ENCODE measurements at regions not wholly inside any gene's neighbourhood (a gene's known extent, or its start where the extent isn't known, plus 50 kb on each side); places are given as distances from the start of the nearest gene placed in this dataset.
A peak's percentile ranks its signal among the peaks of the same experiment; 100 is the strongest.

- peaks cover 0 to 8% (median 0%) of the 10 kb centered on the region in 3 donors for H3K4me1 ChIP-seq (ENCODE audit: control insufficient read depth in 3 of 3, insufficient read depth in 2 of 3, low read depth in 1 of 3, low read length in 2 of 3)
- WGBS, 3 donors, result 87 to 91% (median 91%) methylated on average over 4 of the region's 4 CpGs
- H3K27me3 ChIP-seq (ENCODE audit: control insufficient read depth in 3 of 3, insufficient read depth in 3 of 3, low read length in 3 of 3), result no peaks in the 10 kb centered on the region
- no peak for FAIRE-seq
- H3K36me3 ChIP-seq (ENCODE audit: control insufficient read depth in 3 of 3, insufficient read depth in 2 of 3, low read depth in 1 of 3, low read length in 3 of 3), result no peaks in the 10 kb centered on the region
- peaks cover 0 to 16% of the 10 kb centered on the region in 2 donors for H3K9me3 ChIP-seq (ENCODE audit: control insufficient read depth in 2 of 2, insufficient read depth in 1 of 2, low read depth in 1 of 2, low read length in 1 of 2)
- H3K4me3 ChIP-seq (ENCODE audit: low read depth in 1 of 3, low read length in 3 of 3), result no peak overlapping the region
- no peak overlapping the region for H3K27ac ChIP-seq (ENCODE audit: low read depth in 1 of 3, low read length in 2 of 3)
- DNase-seq, result no peak
These were observed 50.3 kb upstream of the SORBS2 start for GRCh38 chr4:185862340-185862739.

GRCh38 chr4:185863946-185864345 lies 52.0 kb upstream of the SORBS2 start:
- no peaks in the 10 kb centered on the region for H3K27me3 ChIP-seq (ENCODE audit: control insufficient read depth in 3 of 3, insufficient read depth in 3 of 3, low read length in 3 of 3)
- H3K9me3 ChIP-seq (ENCODE audit: control insufficient read depth in 2 of 2, insufficient read depth in 1 of 2, low read depth in 1 of 2, low read length in 1 of 2), result peaks cover 0 to 5% of the 10 kb centered on the region in 2 donors
- FAIRE-seq (no peak), DNase-seq (peak; percentile 14 to 30)
- WGBS, 3 donors, result 12 to 60% (median 33%) methylated on average over 1 of the region's 1 CpG
- H3K4me1 ChIP-seq (ENCODE audit: control insufficient read depth in 3 of 3, insufficient read depth in 2 of 3, low read depth in 1 of 3, low read length in 2 of 3), result peaks cover 0 to 8% (median 0%) of the 10 kb centered on the region in 3 donors
- no peaks in the 10 kb centered on the region for H3K36me3 ChIP-seq (ENCODE audit: control insufficient read depth in 3 of 3, insufficient read depth in 2 of 3, low read depth in 1 of 3, low read length in 3 of 3)
- H3K27ac ChIP-seq (ENCODE audit: low read depth in 1 of 3, low read length in 2 of 3), result no peak overlapping the region
- no peak overlapping the region for H3K4me3 ChIP-seq (ENCODE audit: low read depth in 1 of 3, low read length in 3 of 3)

- Histone ChIP-seq H3K36me3 (ENCODE audit: control insufficient read depth in 3 of 3, insufficient read depth in 2 of 3, low read depth in 1 of 3, low read length in 3 of 3) (no peaks in the 10 kb centered on the region), H3K9me3 (ENCODE audit: control insufficient read depth in 2 of 2, insufficient read depth in 1 of 2, low read depth in 1 of 2, low read length in 1 of 2) (no peaks in the 10 kb centered on the region), H3K27ac (ENCODE audit: low read depth in 1 of 3, low read length in 2 of 3) (no peak overlapping the region), H3K27me3 (ENCODE audit: control insufficient read depth in 3 of 3, insufficient read depth in 3 of 3, low read length in 3 of 3) (no peaks in the 10 kb centered on the region), H3K4me3 (ENCODE audit: low read depth in 1 of 3, low read length in 3 of 3) (no peak overlapping the region), H3K4me1 (ENCODE audit: control insufficient read depth in 3 of 3, insufficient read depth in 2 of 3, low read depth in 1 of 3, low read length in 2 of 3) (peaks cover 0 to 8% (median 0%) of the 10 kb centered on the region in 3 donors)
- 20 to 59% (median 33%) methylated on average over 4 of the region's 4 CpGs for WGBS, 3 donors
- FAIRE-seq (no peak), DNase-seq (peak; percentile 24 to 42)
These were observed 53.9 kb upstream of the SORBS2 start for GRCh38 chr4:185865901-185866328.

GRCh38 chr4:185867770-185868169 lies 55.8 kb upstream of the SORBS2 start:
- no peak for FAIRE-seq
- Histone ChIP-seq H3K4me1 (ENCODE audit: control insufficient read depth in 3 of 3, insufficient read depth in 2 of 3, low read depth in 1 of 3, low read length in 2 of 3) (peaks cover 0 to 8% (median 0%) of the 10 kb centered on the region in 3 donors), H3K4me3 (ENCODE audit: low read depth in 1 of 3, low read length in 3 of 3) (no peak overlapping the region), H3K9me3 (ENCODE audit: control insufficient read depth in 2 of 2, insufficient read depth in 1 of 2, low read depth in 1 of 2, low read length in 1 of 2) (no peaks in the 10 kb centered on the region), H3K27ac (ENCODE audit: low read depth in 1 of 3, low read length in 2 of 3) (no peak overlapping the region), H3K27me3 (ENCODE audit: control insufficient read depth in 3 of 3, insufficient read depth in 3 of 3, low read length in 3 of 3) (no peaks in the 10 kb centered on the region), H3K36me3 (ENCODE audit: control insufficient read depth in 3 of 3, insufficient read depth in 2 of 3, low read depth in 1 of 3, low read length in 3 of 3) (no peaks in the 10 kb centered on the region)
- no peak for DNase-seq
- 77 to 95% (median 81%) methylated on average over 3 of the region's 3 CpGs for WGBS, 3 donors

GRCh38 chr4:185868983-185869382 lies 57.0 kb upstream of the SORBS2 start:
- Histone ChIP-seq H3K4me1 (ENCODE audit: control insufficient read depth in 3 of 3, insufficient read depth in 2 of 3, low read depth in 1 of 3, low read length in 2 of 3) (peaks cover 0 to 6% (median 0%) of the 10 kb centered on the region in 3 donors), H3K36me3 (ENCODE audit: control insufficient read depth in 3 of 3, insufficient read depth in 2 of 3, low read depth in 1 of 3, low read length in 3 of 3) (no peaks in the 10 kb centered on the region), H3K27me3 (ENCODE audit: control insufficient read depth in 3 of 3, insufficient read depth in 3 of 3, low read length in 3 of 3) (no peaks in the 10 kb centered on the region), H3K9me3 (ENCODE audit: control insufficient read depth in 2 of 2, insufficient read depth in 1 of 2, low read depth in 1 of 2, low read length in 1 of 2) (no peaks in the 10 kb centered on the region), H3K27ac (ENCODE audit: low read depth in 1 of 3, low read length in 2 of 3) (no peak overlapping the region), H3K4me3 (ENCODE audit: low read depth in 1 of 3, low read length in 3 of 3) (no peak overlapping the region)
- DNase-seq (no peak), FAIRE-seq (no peak)
- WGBS, 3 donors, result 86 to 96% (median 93%) methylated on average over 3 of the region's 3 CpGs

- no peaks in the 10 kb centered on the region for H3K36me3 ChIP-seq (ENCODE audit: control insufficient read depth in 3 of 3, insufficient read depth in 2 of 3, low read depth in 1 of 3, low read length in 3 of 3)
- H3K27me3 ChIP-seq (ENCODE audit: control insufficient read depth in 3 of 3, insufficient read depth in 3 of 3, low read length in 3 of 3), result no peaks in the 10 kb centered on the region
- WGBS, 3 donors, result 87 to 96% (median 92%) methylated on average over 2 of the region's 2 CpGs
- H3K27ac ChIP-seq (ENCODE audit: low read depth in 1 of 3, low read length in 2 of 3), result no peak overlapping the region
- no peak for DNase-seq
- peaks cover 0 to 4% (median 0%) of the 10 kb centered on the region in 3 donors for H3K4me1 ChIP-seq (ENCODE audit: control insufficient read depth in 3 of 3, insufficient read depth in 2 of 3, low read depth in 1 of 3, low read length in 2 of 3)
- no peak for FAIRE-seq
- no peaks in the 10 kb centered on the region for H3K9me3 ChIP-seq (ENCODE audit: control insufficient read depth in 2 of 2, insufficient read depth in 1 of 2, low read depth in 1 of 2, low read length in 1 of 2)
- no peak overlapping the region for H3K4me3 ChIP-seq (ENCODE audit: low read depth in 1 of 3, low read length in 3 of 3)
These were observed 57.4 kb upstream of the SORBS2 start for GRCh38 chr4:185869427-185869826.

GRCh38 chr4:185870366-185870765 lies 58.4 kb upstream of the SORBS2 start:
- H3K4me3 ChIP-seq (ENCODE audit: low read depth in 1 of 3, low read length in 3 of 3), result no peak overlapping the region
- H3K9me3 ChIP-seq (ENCODE audit: control insufficient read depth in 2 of 2, insufficient read depth in 1 of 2, low read depth in 1 of 2, low read length in 1 of 2), result no peaks in the 10 kb centered on the region
- H3K27ac ChIP-seq (ENCODE audit: low read depth in 1 of 3, low read length in 2 of 3), result no peak overlapping the region
- whole genome bisulfite sequencing, 3 donors, result 80 to 92% (median 90%) methylated on average over 14 of the region's 14 CpGs
- no peaks in the 10 kb centered on the region for H3K27me3 ChIP-seq (ENCODE audit: control insufficient read depth in 3 of 3, insufficient read depth in 3 of 3, low read length in 3 of 3)
- no peaks in the 10 kb centered on the region for H3K36me3 ChIP-seq (ENCODE audit: control insufficient read depth in 3 of 3, insufficient read depth in 2 of 3, low read depth in 1 of 3, low read length in 3 of 3)
- peaks cover 0 to 4% (median 0%) of the 10 kb centered on the region in 3 donors for H3K4me1 ChIP-seq (ENCODE audit: control insufficient read depth in 3 of 3, insufficient read depth in 2 of 3, low read depth in 1 of 3, low read length in 2 of 3)
- FAIRE-seq (no peak), DNase-seq (no peak)

GRCh38 chr4:185872747-185873380 lies 60.9 kb upstream of the SORBS2 start:
- no peak for DNase-seq
- Histone ChIP-seq H3K4me1 (ENCODE audit: control insufficient read depth in 3 of 3, insufficient read depth in 2 of 3, low read depth in 1 of 3, low read length in 2 of 3) (no peaks in the 10 kb centered on the region), H3K4me3 (ENCODE audit: low read depth in 1 of 3, low read length in 3 of 3) (no peak overlapping the region), H3K9me3 (ENCODE audit: control insufficient read depth in 2 of 2, insufficient read depth in 1 of 2, low read depth in 1 of 2, low read length in 1 of 2) (no peaks in the 10 kb centered on the region), H3K36me3 (ENCODE audit: control insufficient read depth in 3 of 3, insufficient read depth in 2 of 3, low read depth in 1 of 3, low read length in 3 of 3) (no peaks in the 10 kb centered on the region), H3K27me3 (ENCODE audit: control insufficient read depth in 3 of 3, insufficient read depth in 3 of 3, low read length in 3 of 3) (no peaks in the 10 kb centered on the region), H3K27ac (ENCODE audit: low read depth in 1 of 3, low read length in 2 of 3) (no peak overlapping the region)
- 87 to 89% (median 88%) methylated on average over 7 of the region's 7 CpGs for WGBS, 3 donors
- no peak for FAIRE-seq
